Activated CD4-positive, alpha-beta T cell treated with anti-CD3 and anti-CD28 coated beads, Interleukin-10, Interleukin-2, amounts not matched to agents 100 ng/mL and 50 ng/mL, durations not matched to agents 16 hours and 8 hours (primary cell): ENCODE measurements at regions not wholly inside any gene's neighbourhood (a gene's known extent, or its start where the extent isn't known, plus 50 kb on each side); places are given as distances from the start of the nearest gene placed in this dataset.
"Not testable (repeated sequence)": the region's sequence is repeated elsewhere in the genome, so short reads cannot be mapped to it uniquely, and the experiment has no call there.

Experiments used
- DNase-seq: peaks from one replicate; pipeline ENCODE4 v3.0.0-alpha.2; 2020

- DNase-seq: no peak
Observed at GRCh38 chr3:20317616-20318015, 131.6 kb upstream of the SGO1 start.

- DNase-seq: no peak
Observed at GRCh38 chr3:20316238-20316637, 130.2 kb upstream of the SGO1 start.

GRCh38 chr3:20310629-20311028 lies 124.6 kb upstream of the SGO1 start:
- no peak for DNase-seq

GRCh38 chr3:20307383-20307782 lies 121.4 kb upstream of the SGO1 start:
- no peak for DNase-seq

- no peak for DNase-seq
Observed at GRCh38 chr3:20305647-20306046, 119.6 kb upstream of the SGO1 start.

GRCh38 chr3:20302766-20303165 lies 116.8 kb upstream of the SGO1 start:
- DNase-seq: no peak

GRCh38 chr3:20288050-20288449 lies 102.0 kb upstream of the SGO1 start:
- no peak for DNase-seq

- DNase-seq: no peak
Observed at GRCh38 chr3:20280257-20280656, 94.3 kb upstream of the SGO1 start.

- not testable (repeated sequence) for DNase-seq
Observed at GRCh38 chr3:20265977-20266376, 80.0 kb upstream of the SGO1 start.

GRCh38 chr3:20264900-20265567 lies 79.0 kb upstream of the SGO1 start:
- DNase-seq: no peak

- no peak for DNase-seq
Observed at GRCh38 chr3:20258371-20258770, 72.4 kb upstream of the SGO1 start.

GRCh38 chr3:20256144-20256543 lies 70.1 kb upstream of the SGO1 start:
- no peak for DNase-seq

- no peak for DNase-seq
Observed at GRCh38 chr3:20254268-20255117, 68.5 kb upstream of the SGO1 start.

GRCh38 chr3:20250786-20251185 lies 64.8 kb upstream of the SGO1 start:
- no peak for DNase-seq

GRCh38 chr3:20250314-20250713 lies 64.3 kb upstream of the SGO1 start:
- no peak for DNase-seq

GRCh38 chr3:20246662-20247061 lies 60.7 kb upstream of the SGO1 start:
- DNase-seq: peak; percentile 6

GRCh38 chr3:20245781-20246180 lies 59.8 kb upstream of the SGO1 start:
- DNase-seq: no peak

GRCh38 chr3:20240154-20240883 lies 54.3 kb upstream of the SGO1 start:
- DNase-seq: no peak

- DNase-seq: not testable (repeated sequence)
Observed at GRCh38 chr3:20238199-20238598, 52.2 kb upstream of the SGO1 start.

- no peak for DNase-seq
Observed at GRCh38 chr3:20236603-20237002, 50.6 kb upstream of the SGO1 start.
